GM12878 (cell line): ENCODE measurements at regions not wholly inside any gene's neighbourhood (a gene's known extent, or its start where the extent isn't known, plus 50 kb on each side); places are given as distances from the start of the nearest gene placed in this dataset.

Experiments
- ATAC-seq: fragments of 200-7000 bp; cut with Tn5 transposase; 3 replicates; pipeline ENCODE4 v1.9.1; 2020; ENCODE audit warnings: mild to moderate bottlenecking, moderate library complexity
- BruUV-seq: library from RNA; stranded (reverse); fragments of 400-500 nt; replicated peaks from 2 replicates; lab custom pipeline; 2021; lab: Mats Ljungman, UMichigan
- CTCF ChIA-PET: fragments of 300-600 bp; sonication (Branson Sonifier 250); formaldehyde crosslinking; extraction: SDS; loops from one replicate; lab custom pipeline; 2021; ENCODE audit warnings: inconsistent platforms; lab: Yijun Ruan, JAX
- POLR2A ChIA-PET: fragments of 350-600 bp; formaldehyde crosslinking; extraction: SDS; loops from one replicate; lab custom pipeline; 2021; ENCODE audit warnings: inconsistent platforms; lab: Charles Lee
- RAD21 ChIA-PET: fragments of 300-600 bp; sonication (Branson Sonifier 250); formaldehyde crosslinking; loops from one replicate; lab custom pipeline; 2023; ENCODE audit warnings: antibody characterized with exemption; ENCODE audit not compliant: unreplicated experiment; lab: Charles Lee
- SMC1A ChIA-PET: fragments of 300-600 bp; sonication (Branson Sonifier 250); formaldehyde crosslinking; loops from one replicate; lab custom pipeline; 2023; ENCODE audit not compliant: unreplicated experiment, uncharacterized antibody; lab: Charles Lee
- DNase-seq: peaks from one replicate; pipeline ENCODE4 v3.0.0-alpha.2; 2011; ENCODE audit warnings: low read depth, low spot score
- FAIRE-seq: peaks from 3 replicates; lab custom pipeline; 2011; peaks lifted over from hg19 to GRCh38; lab: Jason Lieb, UNC
- H2AFZ ChIP-seq: 2 replicates; pipeline ENCODE4 v1.6.0; 2011; ENCODE audit warnings: low read depth, low read length, control low read depth; ENCODE audit not compliant: control insufficient read depth
- H3K27ac ChIP-seq: 2 replicates; pipeline ENCODE4 v1.5.1; 2011; ENCODE audit warnings: control low read depth; ENCODE audit not compliant: control insufficient read depth, insufficient read depth
- H3K27me3 ChIP-seq, 2 experiments: replicated peaks in 1 of 2; 2 replicates each; pipeline versions ENCODE4 v1.6.0 to v1.6.1; 2011; ENCODE audit warnings: low read length in 1 of 2; ENCODE audit not compliant: control insufficient read depth in 2 of 2, insufficient read depth in 2 of 2
- H3K36me3 ChIP-seq, 2 experiments: 2 replicates each; pipeline ENCODE4 v1.5.1; 2011; ENCODE audit warnings: low read length in 1 of 2; ENCODE audit not compliant: control insufficient read depth in 2 of 2, insufficient read depth in 2 of 2
- H3K4me1 ChIP-seq: 2 replicates; pipeline ENCODE4 v1.6.1; 2011; ENCODE audit warnings: mild to moderate bottlenecking, low read length, moderate library complexity, mixed read lengths; ENCODE audit not compliant: control insufficient read depth, insufficient read depth
- H3K4me2 ChIP-seq: 2 replicates; pipeline ENCODE4 v1.6.0; 2011; ENCODE audit warnings: control low read depth; ENCODE audit not compliant: control insufficient read depth, insufficient read depth
- H3K4me3 ChIP-seq: fragments of 200-600 bp; sonication (generic); 2 replicates; pipeline ENCODE4 v1.5.1; 2016
- H3K79me2 ChIP-seq: 2 replicates; pipeline ENCODE4 v1.6.0; 2011; ENCODE audit warnings: low read length; ENCODE audit not compliant: control insufficient read depth, insufficient read depth
- H3K9ac ChIP-seq: 2 replicates; pipeline ENCODE4 v1.8.0; 2011; ENCODE audit warnings: low read length, control low read depth, mixed read lengths; ENCODE audit not compliant: control insufficient read depth, insufficient read depth
- H3K9me3 ChIP-seq: replicated peaks from 3 replicates; pipeline ENCODE4 v1.5.1; 2011; ENCODE audit warnings: mild to moderate bottlenecking, low read length; ENCODE audit not compliant: control insufficient read depth, insufficient read depth
- H4K20me1 ChIP-seq: 2 replicates; pipeline ENCODE4 v1.6.0; 2011; ENCODE audit not compliant: control insufficient read depth, insufficient read depth
- CBX5 ChIP-seq: sonication (generic); IDR thresholded peaks from 2 replicates; pipeline ENCODE4 v1.6.1; 2016; ENCODE audit warnings: low read depth, moderate library complexity, mild to moderate bottlenecking, inconsistent platforms
- DPF2 ChIP-seq: fragments of 450-650 bp; IDR thresholded peaks from 2 replicates; pipeline ENCODE4 v1.6.1; 2017; ENCODE audit warnings: mild to moderate bottlenecking
- E2F4 ChIP-seq: IDR thresholded peaks from 2 replicates; pipeline ENCODE4 v1.6.1; 2012; ENCODE audit warnings: low read depth, low read length, improper control_type of control experiment
- GATAD2B ChIP-seq: fragments of 450-650 bp; conservative IDR thresholded peaks from 2 replicates; pipeline ENCODE4 v1.6.1; 2017; ENCODE audit warnings: low read depth, mild to moderate bottlenecking, moderate library complexity
- IKZF1 ChIP-seq: fragments of 450-650 bp; conservative IDR thresholded peaks from 2 replicates; pipeline ENCODE4 v1.6.1; 2017; ENCODE audit warnings: antibody characterized with exemption, mild to moderate bottlenecking
- IKZF2 ChIP-seq, 2 experiments: fragments of 450-650 bp; IDR thresholded peaks; 2 replicates each; pipeline ENCODE4 v1.6.1; 2017; ENCODE audit warnings: mild to moderate bottlenecking in 2 of 2, moderate library complexity in 2 of 2
- IRF4 ChIP-seq: IDR thresholded peaks from 2 replicates; pipeline ENCODE4 v1.6.1; 2011; ENCODE audit warnings: low read depth, low read length
- MEF2B ChIP-seq: fragments of 450-650 bp; IDR thresholded peaks from 2 replicates; pipeline ENCODE4 v1.6.1; 2018; ENCODE audit warnings: mild to moderate bottlenecking, moderate library complexity; ENCODE audit not compliant: partially characterized antibody, poor library complexity, severe bottlenecking
- MTA2 ChIP-seq: fragments of 450-650 bp; IDR thresholded peaks from 2 replicates; pipeline ENCODE4 v1.6.1; 2016; ENCODE audit warnings: low read depth, mild to moderate bottlenecking, moderate library complexity
- NFXL1 ChIP-seq: fragments of 450-650 bp; IDR thresholded peaks from 2 replicates; pipeline ENCODE4 v1.6.1; 2017; ENCODE audit warnings: antibody characterized with exemption, mild to moderate bottlenecking, borderline replicate concordance
- NR2C1 ChIP-seq: fragments of 450-650 bp; IDR thresholded peaks from 2 replicates; pipeline ENCODE4 v1.6.1; 2017; ENCODE audit warnings: antibody characterized with exemption, mild to moderate bottlenecking, moderate library complexity
- POLR2AphosphoS5 ChIP-seq: IDR thresholded peaks from 2 replicates; pipeline ENCODE4 v1.6.1; 2011; ENCODE audit warnings: mild to moderate bottlenecking, low read length, inconsistent platforms
- POU2F2 ChIP-seq: IDR thresholded peaks from 3 replicates; pipeline ENCODE4 v1.6.1; 2011; ENCODE audit warnings: low read depth, mild to moderate bottlenecking, low read length, borderline replicate concordance
- RCOR1 ChIP-seq: conservative IDR thresholded peaks from 2 replicates; pipeline ENCODE4 v1.6.1; 2012; ENCODE audit warnings: low read depth, low read length, improper control_type of control experiment
- RFX5 ChIP-seq: IDR thresholded peaks from 2 replicates; pipeline ENCODE4 v1.6.1; 2011; ENCODE audit warnings: low read depth, low read length, improper control_type of control experiment
- SPI1 ChIP-seq: IDR thresholded peaks from 2 replicates; pipeline ENCODE4 v1.6.1; 2011; ENCODE audit warnings: low read depth, mild to moderate bottlenecking, low read length, moderate library complexity, borderline replicate concordance; ENCODE audit not compliant: insufficient read depth
- STAT1 ChIP-seq: fragments of 450-650 bp; conservative IDR thresholded peaks from 2 replicates; pipeline ENCODE4 v1.6.1; 2014; ENCODE audit warnings: antibody characterized with exemption, mild to moderate bottlenecking
- USF1 ChIP-seq: IDR thresholded peaks from 2 replicates; pipeline ENCODE4 v1.6.1; 2011; ENCODE audit warnings: borderline replicate concordance, low read depth, mild to moderate bottlenecking, moderate library complexity, mixed read lengths, low read length; ENCODE audit not compliant: insufficient read depth; ENCODE audit errors: extremely low read length
- ZNF217 ChIP-seq: fragments of 450-650 bp; IDR thresholded peaks from 2 replicates; pipeline ENCODE4 v1.6.1; 2017; ENCODE audit warnings: antibody characterized with exemption, mild to moderate bottlenecking
- WGBS: methylation state at CpG from one replicate; pipeline ENCODE4 v1.1.6; 2016; ENCODE audit warnings: low lambda C conversion rate; ENCODE audit not compliant: insufficient replicate concordance, insufficient coverage; ENCODE audit errors: missing lambda C conversion rate; 5-methylcytosine and 5-hydroxymethylcytosine counted together
- in situ Hi-C: fragments of 300-500 bp; cut with MboI; formaldehyde crosslinking; loops from 9 replicates; pipeline ENCODE4 v1.14.3; 2018; ENCODE audit warnings: mixed read lengths
- intact Hi-C: fragments of 100-400 bp; cut with micrococcal nuclease; formaldehyde crosslinking; loops from one replicate; pipeline ENCODE4 v1.14.2; 2022; ENCODE audit not compliant: unreplicated experiment
- TF ChIP-seq, protein P1 (sequence below): IDR thresholded peaks from 2 replicates; pipeline ENCODE4 v1.6.1; 2011; ENCODE audit warnings: low read depth, low read length, improper control_type of control experiment, borderline replicate concordance

DNA sequence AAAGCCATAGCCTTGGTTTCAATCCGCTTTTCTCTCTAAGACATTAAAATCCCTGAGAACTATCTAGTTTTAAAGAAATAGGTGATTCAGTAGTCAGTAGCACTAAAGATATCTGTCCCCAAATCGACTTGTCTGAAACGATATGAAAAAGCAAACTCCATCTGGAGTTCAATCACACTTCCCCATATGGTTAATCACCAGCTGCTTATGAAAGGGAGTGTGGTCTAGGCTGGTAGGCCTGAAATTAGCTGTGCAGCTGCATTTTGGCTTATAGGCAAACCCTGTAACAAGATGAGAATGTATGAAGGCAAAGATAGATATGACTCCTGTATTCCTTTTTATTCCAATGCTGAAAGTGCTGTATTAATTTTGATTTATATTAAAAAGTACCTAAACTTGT lies 65.9 kb downstream of the DMRTA1 start:
- 0% methylated on average over 3 of the region's 3 CpGs for WGBS
- SMC1A ChIA-PET = interaction anchor here (1.0 to 1.7 kb wide), 3 partner anchors 16 to 43 kb away, joined by 3 to 6 read pairs (median 3); no protein-coding TSS in a partner anchor
- BruUV-seq = no TSS peak

More for the DNA sequence above, 65.9 kb downstream of the DMRTA1 start:
- ChIA-PET POLR2A (no interaction called here), CTCF (interaction anchor here (1.1 to 1.6 kb wide), 3 partner anchors 11 to 43 kb away, joined by 3 to 5 read pairs (median 4); no protein-coding TSS in a partner anchor), RAD21 (interaction anchor here (1.7 kb wide), 1 partner anchor 17 kb away, joined by 6 read pairs; no protein-coding TSS in a partner anchor)
- FAIRE-seq = no peak
- no peaks in the 10 kb centered on the region for H3K27me3 ChIP-seq
- H3K9me3 ChIP-seq = no peaks in the 10 kb centered on the region
- no peak overlapping the region for H3K27ac ChIP-seq
- no peak overlapping the region for H2AFZ ChIP-seq
- peak; percentile 95 for ATAC-seq
- no peak for DNase-seq
- no peak overlapping the region for H3K4me2 ChIP-seq
- H3K79me2 ChIP-seq = no peaks in the 10 kb centered on the region
- intact Hi-C loops (no loop called here), in situ Hi-C loops (no loop called here)
- H4K20me1 ChIP-seq = no peaks in the 10 kb centered on the region
- H3K36me3 ChIP-seq = no peaks in the 10 kb centered on the region
- no peak overlapping the region for H3K9ac ChIP-seq
- TF ChIP-seq POLR2AphosphoS5 (no peak), GATAD2B (no peak), IKZF2 (IDR thresholded peaks at IDR 0.05) (peak in 1 of 2 experiments; percentile 13; a peak in 1 of 4 replicates), E2F4 (no peak), CBX5 (no peak), DPF2 (0 out of 2 replicates have a peak, but pooled peaks have one; percentile 39), MTA2 (peak; percentile 29; the same call in 1 of the 2 replicates), RFX5 (no peak), IRF4 (no peak), SPI1 (peak; percentile 42; the same call in 1 of the 2 replicates), MEF2B (no peak), NFXL1 (no peak), STAT1 (no peak), NR2C1 (no peak), ZNF217 (0 out of 2 replicates have a peak, but pooled peaks have one; percentile 29), USF1 (no peak), POU2F2 (no peak), IKZF1 (peak; percentile 35; the same call in 1 of the 2 replicates), RCOR1 (no peak)
- TF ChIP-seq, protein P1, sequence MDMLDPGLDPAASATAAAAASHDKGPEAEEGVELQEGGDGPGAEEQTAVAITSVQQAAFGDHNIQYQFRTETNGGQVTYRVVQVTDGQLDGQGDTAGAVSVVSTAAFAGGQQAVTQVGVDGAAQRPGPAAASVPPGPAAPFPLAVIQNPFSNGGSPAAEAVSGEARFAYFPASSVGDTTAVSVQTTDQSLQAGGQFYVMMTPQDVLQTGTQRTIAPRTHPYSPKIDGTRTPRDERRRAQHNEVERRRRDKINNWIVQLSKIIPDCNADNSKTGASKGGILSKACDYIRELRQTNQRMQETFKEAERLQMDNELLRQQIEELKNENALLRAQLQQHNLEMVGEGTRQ = no peak
- no peaks in the 10 kb centered on the region for H3K4me1 ChIP-seq
- H3K4me3 ChIP-seq = no peak overlapping the region
